ENCODE measurements at regions not wholly inside any gene's neighbourhood (a gene's known extent, or its start where the extent isn't known, plus 50 kb on each side); places are given as distances from the start of the nearest gene placed in this dataset.

DNA sequence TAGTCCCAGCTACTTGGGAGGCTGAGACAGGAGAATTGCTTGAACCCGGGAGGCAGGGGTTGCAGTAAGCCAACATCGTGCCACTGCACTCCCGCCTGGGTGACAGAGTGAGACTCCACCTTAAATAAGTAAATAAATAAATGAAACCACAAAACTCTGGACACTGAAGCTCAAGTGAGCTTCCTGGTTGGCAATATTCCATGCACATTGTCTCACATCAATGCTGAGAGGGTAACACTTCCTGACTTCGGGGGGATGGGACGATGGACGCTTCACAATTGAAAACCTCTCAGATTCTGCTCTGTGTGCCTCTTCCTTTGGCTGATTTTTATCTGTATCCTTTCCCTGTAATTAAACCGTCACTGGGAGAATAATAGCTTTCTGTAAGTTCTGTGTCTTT lies 70.0 kb upstream of the ZNF644 start:
- Mint-ChIP-seq H3K36me3 (no peaks in the 10 kb centered on the region), H3K9me3 (peaks cover 0 to 2% (median 0%) of the 10 kb centered on the region in 7 donors), H3K27ac (no peak overlapping the region), H3K27me3 (no peaks in the 10 kb centered on the region), H3K4me1 (no peaks in the 10 kb centered on the region), H3K4me3 (no peak overlapping the region)
- no peak for DNase-seq
- no peak for ATAC-seq (ENCODE audit: low read depth in 2 of 2)
- Histone ChIP-seq H3K27ac (ENCODE audit: insufficient read depth, low read length, poor library complexity, severe bottlenecking) (no peak overlapping the region), H3K4me3 (ENCODE audit: low read depth, low read length) (no peak overlapping the region), H3K9me3 (ENCODE audit: control insufficient read depth in 2 of 2, low read length in 2 of 2) (no peaks in the 10 kb centered on the region), H3K4me1 (ENCODE audit: control insufficient read depth, insufficient read depth, low read length, poor library complexity, severe bottlenecking) (no peaks in the 10 kb centered on the region), H3K27me3 (ENCODE audit: control insufficient read depth, insufficient read depth, low read length) (no peaks in the 10 kb centered on the region), H3K36me3 (ENCODE audit: control insufficient read depth, insufficient read depth, low read length) (no peaks in the 10 kb centered on the region)

DNA sequence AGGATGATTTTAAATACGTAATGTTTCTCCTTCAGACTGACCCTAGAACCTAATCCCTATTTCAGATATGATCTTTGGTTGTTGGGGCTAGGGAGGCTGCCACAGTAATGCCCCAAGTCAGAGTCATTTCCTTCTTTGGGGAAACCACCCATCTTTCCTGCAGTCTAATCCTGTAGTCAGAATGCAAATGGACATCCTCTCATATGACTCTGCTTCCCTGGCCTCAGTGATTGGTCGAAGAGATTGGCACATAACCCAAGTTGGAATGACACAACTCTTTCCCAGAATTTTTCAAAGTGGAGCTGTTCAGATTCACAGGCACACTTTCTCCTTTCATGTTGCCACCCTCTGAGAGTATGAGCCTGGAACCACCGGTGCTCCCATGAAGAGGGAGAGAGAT lies 58.8 kb upstream of the ZNF644 start:
- H3K27ac Mint-ChIP-seq: no peak overlapping the region
- no peaks in the 10 kb centered on the region for H3K4me1 Mint-ChIP-seq

DNA sequence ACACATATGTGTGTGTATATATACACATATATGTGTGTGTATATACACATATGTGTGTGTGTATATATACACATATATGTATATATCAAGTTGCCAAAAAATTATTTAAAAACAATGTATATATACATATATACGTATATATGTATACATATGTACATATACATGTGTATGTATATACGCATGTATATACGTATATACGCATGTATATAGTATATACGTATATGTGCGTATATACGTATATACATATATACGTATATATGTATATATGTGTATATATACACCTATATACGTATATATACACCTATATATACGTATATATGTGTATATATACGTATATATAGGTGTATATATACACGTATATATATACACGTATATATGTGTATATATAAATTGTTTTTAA lies 57.0 kb upstream of the ZNF644 start:
- Mint-ChIP-seq H3K9me3 (peaks cover 0 to 1% (median 0%) of the 10 kb centered on the region in 7 donors), H3K4me3 (no peak overlapping the region), H3K36me3 (no peaks in the 10 kb centered on the region), H3K27me3 (peaks cover 5% of the 10 kb centered on the region), H3K27ac (no peak overlapping the region), H3K4me1 (no peaks in the 10 kb centered on the region)
- H3K4me1 ChIP-seq (ENCODE audit: control insufficient read depth, insufficient read depth, low read length, poor library complexity, severe bottlenecking): no peaks in the 10 kb centered on the region
- no peaks in the 10 kb centered on the region for H3K27me3 ChIP-seq (ENCODE audit: control insufficient read depth, insufficient read depth, low read length)
- H3K9me3 ChIP-seq (ENCODE audit: control insufficient read depth in 2 of 2, low read length in 2 of 2): no peaks in the 10 kb centered on the region
- H3K4me3 ChIP-seq (ENCODE audit: low read depth, low read length): no peak overlapping the region
- no peak for ATAC-seq (ENCODE audit: low read depth in 2 of 2)
- no peak for DNase-seq
- no peak overlapping the region for H3K27ac ChIP-seq (ENCODE audit: insufficient read depth, low read length, poor library complexity, severe bottlenecking)
- no peaks in the 10 kb centered on the region for H3K36me3 ChIP-seq (ENCODE audit: control insufficient read depth, insufficient read depth, low read length)

More for the DNA sequence above, 58.8 kb upstream of the ZNF644 start:
- no peaks in the 10 kb centered on the region for H3K36me3 Mint-ChIP-seq
- no peak overlapping the region for H3K4me3 Mint-ChIP-seq
- Histone ChIP-seq H3K4me3 (ENCODE audit: low read depth, low read length) (no peak overlapping the region), H3K36me3 (ENCODE audit: control insufficient read depth, insufficient read depth, low read length) (no peaks in the 10 kb centered on the region), H3K9me3 (ENCODE audit: control insufficient read depth in 2 of 2, low read length in 2 of 2) (no peaks in the 10 kb centered on the region), H3K27ac (ENCODE audit: insufficient read depth, low read length, poor library complexity, severe bottlenecking) (no peak overlapping the region), H3K27me3 (ENCODE audit: control insufficient read depth, insufficient read depth, low read length) (no peaks in the 10 kb centered on the region), H3K4me1 (ENCODE audit: control insufficient read depth, insufficient read depth, low read length, poor library complexity, severe bottlenecking) (no peaks in the 10 kb centered on the region)
- H3K9me3 Mint-ChIP-seq: peaks cover 0 to 3% (median 0%) of the 10 kb centered on the region in 7 donors
- H3K27me3 Mint-ChIP-seq: peaks cover 6% of the 10 kb centered on the region
- ATAC-seq (ENCODE audit: low read depth in 2 of 2) (no peak), DNase-seq (no peak)

DNA sequence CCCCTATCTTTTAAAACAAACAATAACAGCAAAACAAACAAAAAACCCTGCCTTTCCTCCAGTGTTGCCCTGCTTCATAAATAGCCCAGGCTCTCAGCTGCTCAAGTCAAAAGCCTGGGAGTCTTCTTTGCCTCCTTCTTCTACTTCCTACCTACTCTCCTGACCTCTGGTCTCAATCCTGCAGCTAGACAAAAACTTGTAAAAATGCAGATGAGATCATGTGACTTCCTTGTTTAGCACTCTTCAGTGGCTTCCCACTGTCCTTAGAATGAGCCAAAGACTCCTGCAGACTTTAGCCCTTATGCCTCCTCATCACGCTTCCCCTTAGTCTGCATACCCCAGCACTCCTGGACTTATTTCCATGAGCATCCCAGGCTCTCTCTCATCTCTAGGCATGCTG lies 55.0 kb upstream of the ZNF644 start:
- H3K4me1 ChIP-seq (ENCODE audit: control insufficient read depth, insufficient read depth, low read length, poor library complexity, severe bottlenecking): no peaks in the 10 kb centered on the region
- Mint-ChIP-seq H3K9me3 (peaks cover 0 to 2% (median 0%) of the 10 kb centered on the region in 7 donors), H3K4me3 (no peak overlapping the region), H3K27ac (peak overlapping the region in 1 of 3 donors; percentile 58), H3K36me3 (no peaks in the 10 kb centered on the region), H3K4me1 (no peaks in the 10 kb centered on the region), H3K27me3 (peaks cover 4% of the 10 kb centered on the region)
- ATAC-seq (ENCODE audit: low read depth in 2 of 2) (no peak), DNase-seq (no peak)
- no peak overlapping the region for H3K4me3 ChIP-seq (ENCODE audit: low read depth, low read length)
- no peaks in the 10 kb centered on the region for H3K27me3 ChIP-seq (ENCODE audit: control insufficient read depth, insufficient read depth, low read length)
- no peak overlapping the region for H3K27ac ChIP-seq (ENCODE audit: insufficient read depth, low read length, poor library complexity, severe bottlenecking)
- no peaks in the 10 kb centered on the region for H3K9me3 ChIP-seq (ENCODE audit: control insufficient read depth in 2 of 2, low read length in 2 of 2)
- no peaks in the 10 kb centered on the region for H3K36me3 ChIP-seq (ENCODE audit: control insufficient read depth, insufficient read depth, low read length)

GRCh38 chr1:91075233-91076135 lies 53.6 kb upstream of the ZNF644 start:
- H3K27me3 Mint-ChIP-seq: peaks cover 4% of the 10 kb centered on the region
- no peaks in the 10 kb centered on the region for H3K36me3 ChIP-seq (ENCODE audit: control insufficient read depth, insufficient read depth, low read length)
- H3K36me3 Mint-ChIP-seq: no peaks in the 10 kb centered on the region
- peaks cover 0 to 4% (median 0%) of the 10 kb centered on the region in 7 donors for H3K9me3 Mint-ChIP-seq
- no peak for ATAC-seq (ENCODE audit: low read depth in 2 of 2)
- no peaks in the 10 kb centered on the region for H3K27me3 ChIP-seq (ENCODE audit: control insufficient read depth, insufficient read depth, low read length)
- H3K27ac ChIP-seq (ENCODE audit: insufficient read depth, low read length, poor library complexity, severe bottlenecking): no peak overlapping the region
- DNase-seq: no peak
- H3K4me3 Mint-ChIP-seq: no peak overlapping the region
- H3K9me3 ChIP-seq (ENCODE audit: control insufficient read depth in 2 of 2, low read length in 2 of 2): no peaks in the 10 kb centered on the region
- no peaks in the 10 kb centered on the region for H3K4me1 Mint-ChIP-seq
- no peaks in the 10 kb centered on the region for H3K4me1 ChIP-seq (ENCODE audit: control insufficient read depth, insufficient read depth, low read length, poor library complexity, severe bottlenecking)
- H3K4me3 ChIP-seq (ENCODE audit: low read depth, low read length): no peak overlapping the region
- H3K27ac Mint-ChIP-seq: no peak overlapping the region

DNA sequence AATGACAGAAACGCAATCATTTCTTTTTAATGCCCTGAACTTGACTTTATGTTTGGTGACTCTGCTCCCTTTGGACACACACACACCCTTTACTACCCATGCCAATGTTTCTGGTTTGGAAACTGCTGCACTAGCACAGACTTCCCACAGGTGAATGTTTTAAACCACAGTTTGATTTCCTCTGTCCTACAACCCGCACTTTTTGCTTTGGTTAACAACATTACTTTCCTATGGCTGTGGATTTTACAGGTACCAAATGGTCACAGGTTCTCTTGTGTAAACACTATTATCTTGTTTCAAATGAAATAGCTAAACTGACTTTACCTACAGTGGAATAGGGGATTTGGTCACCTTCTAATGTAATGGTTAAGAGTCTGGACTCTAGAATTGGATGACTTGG lies 51.5 kb upstream of the ZNF644 start:
- no peaks in the 10 kb centered on the region for H3K36me3 Mint-ChIP-seq
- DNase-seq (no peak), ATAC-seq (ENCODE audit: low read depth in 2 of 2) (no peak)
- Histone ChIP-seq H3K36me3 (ENCODE audit: control insufficient read depth, insufficient read depth, low read length) (no peaks in the 10 kb centered on the region), H3K4me1 (ENCODE audit: control insufficient read depth, insufficient read depth, low read length, poor library complexity, severe bottlenecking) (no peaks in the 10 kb centered on the region), H3K4me3 (ENCODE audit: low read depth, low read length) (no peak overlapping the region), H3K27ac (ENCODE audit: insufficient read depth, low read length, poor library complexity, severe bottlenecking) (no peak overlapping the region), H3K27me3 (ENCODE audit: control insufficient read depth, insufficient read depth, low read length) (peaks cover 4% of the 10 kb centered on the region), H3K9me3 (ENCODE audit: control insufficient read depth in 2 of 2, low read length in 2 of 2) (no peaks in the 10 kb centered on the region)
- H3K9me3 Mint-ChIP-seq: peaks cover 0 to 4% (median 0%) of the 10 kb centered on the region in 7 donors
- peaks cover 0 to 6% (median 0%) of the 10 kb centered on the region in 4 donors for H3K4me1 Mint-ChIP-seq
- H3K4me3 Mint-ChIP-seq: no peak overlapping the region
- peaks cover 9% of the 10 kb centered on the region for H3K27me3 Mint-ChIP-seq
- H3K27ac Mint-ChIP-seq: no peak overlapping the region

GRCh38 chr1:91071838-91072237 lies 50.0 kb upstream of the ZNF644 start:
- Histone ChIP-seq H3K4me1 (ENCODE audit: control insufficient read depth, insufficient read depth, low read length, poor library complexity, severe bottlenecking) (no peaks in the 10 kb centered on the region), H3K27ac (ENCODE audit: insufficient read depth, low read length, poor library complexity, severe bottlenecking) (no peak overlapping the region), H3K4me3 (ENCODE audit: low read depth, low read length) (no peak overlapping the region), H3K9me3 (ENCODE audit: control insufficient read depth in 2 of 2, low read length in 2 of 2) (no peaks in the 10 kb centered on the region), H3K36me3 (ENCODE audit: control insufficient read depth, insufficient read depth, low read length) (no peaks in the 10 kb centered on the region), H3K27me3 (ENCODE audit: control insufficient read depth, insufficient read depth, low read length) (peaks cover 4% of the 10 kb centered on the region)
- DNase-seq (no peak), ATAC-seq (ENCODE audit: low read depth in 2 of 2) (no peak)
- Mint-ChIP-seq H3K4me3 (no peak overlapping the region), H3K36me3 (no peaks in the 10 kb centered on the region), H3K27me3 (peaks cover 9% of the 10 kb centered on the region), H3K9me3 (peaks cover 0 to 4% (median 0%) of the 10 kb centered on the region in 7 donors), H3K4me1 (peaks cover 0 to 7% (median 0%) of the 10 kb centered on the region in 4 donors), H3K27ac (no peak overlapping the region)
